ENCODE measurements at regions not wholly inside any gene's neighbourhood (a gene's known extent, or its start where the extent isn't known, plus 50 kb on each side); places are given as distances from the start of the nearest gene placed in this dataset.

DNA sequence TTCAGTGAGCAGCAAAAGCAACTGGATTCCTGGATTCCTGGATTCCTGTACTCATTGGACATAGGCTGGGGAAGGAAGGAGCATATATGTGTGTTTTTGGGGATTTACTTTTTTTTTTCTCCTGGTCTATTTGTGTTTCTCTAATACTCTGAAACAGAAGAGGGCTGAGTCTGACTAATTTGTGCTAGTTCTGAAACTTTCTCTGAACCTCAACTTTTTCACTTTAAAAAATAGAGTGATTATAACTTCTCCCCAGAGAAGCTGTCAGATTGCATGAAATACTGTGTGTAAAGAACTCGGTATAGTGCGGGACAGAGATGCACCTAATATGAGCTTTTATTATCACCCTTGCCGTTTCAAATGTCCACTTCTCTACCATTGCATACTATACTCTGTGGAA is 529.5 kb downstream of the TMTC2 start:
- no peak for DNase-seq (ENCODE audit: low read depth)
- in situ Hi-C loops (cut with HindIII; ENCODE audit: low pct_unique_long_range_greater_than_20kb, low sequenced_read_pairs): no loop called here

DNA sequence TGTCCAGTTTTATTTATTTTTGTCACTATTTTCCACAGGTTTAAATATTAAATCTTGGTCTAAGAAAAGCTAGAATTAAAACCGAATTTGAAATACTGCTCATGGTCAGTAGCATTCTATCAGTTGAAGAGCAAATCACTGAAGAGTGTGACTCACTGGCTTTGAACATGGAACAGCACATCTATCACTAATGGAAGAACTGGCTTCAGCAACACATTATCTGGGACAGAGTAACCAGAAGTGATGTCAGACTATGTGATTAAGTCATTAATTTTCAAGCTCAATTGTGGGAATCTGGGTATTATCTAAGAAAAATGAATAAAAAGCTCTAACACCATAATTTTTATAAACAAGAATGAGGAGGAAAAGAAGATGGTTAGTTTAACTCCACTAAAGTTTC is 527.5 kb downstream of the TMTC2 start:
- no peak for DNase-seq (ENCODE audit: low read depth)

DNA sequence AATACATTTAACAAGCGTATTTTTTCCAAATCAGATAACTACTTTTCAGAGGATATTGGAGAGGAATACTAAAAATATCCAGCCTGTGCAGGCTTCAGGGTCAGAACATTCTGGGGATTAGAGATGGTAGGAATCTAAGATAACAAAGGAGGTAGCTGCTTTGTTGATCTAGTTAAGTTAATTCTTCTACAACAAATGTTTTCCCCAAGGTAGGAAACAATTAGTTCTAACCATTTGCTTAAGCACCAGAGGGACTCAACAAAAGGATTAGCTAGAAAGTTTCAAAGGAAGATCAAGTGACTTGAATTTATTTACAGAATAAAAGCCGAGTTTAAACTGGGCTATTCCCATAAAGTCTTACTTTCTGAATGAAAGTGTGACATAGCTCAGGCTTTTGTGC is 524.2 kb downstream of the TMTC2 start:
- DNase-seq (ENCODE audit: low read depth): no peak
- in situ Hi-C loops (cut with HindIII; ENCODE audit: low pct_unique_long_range_greater_than_20kb, low sequenced_read_pairs): no loop called here

More for the DNA sequence above, 527.5 kb downstream of the TMTC2 start:
- in situ Hi-C loops (cut with HindIII; ENCODE audit: low pct_unique_long_range_greater_than_20kb, low sequenced_read_pairs): no loop called here

DNA sequence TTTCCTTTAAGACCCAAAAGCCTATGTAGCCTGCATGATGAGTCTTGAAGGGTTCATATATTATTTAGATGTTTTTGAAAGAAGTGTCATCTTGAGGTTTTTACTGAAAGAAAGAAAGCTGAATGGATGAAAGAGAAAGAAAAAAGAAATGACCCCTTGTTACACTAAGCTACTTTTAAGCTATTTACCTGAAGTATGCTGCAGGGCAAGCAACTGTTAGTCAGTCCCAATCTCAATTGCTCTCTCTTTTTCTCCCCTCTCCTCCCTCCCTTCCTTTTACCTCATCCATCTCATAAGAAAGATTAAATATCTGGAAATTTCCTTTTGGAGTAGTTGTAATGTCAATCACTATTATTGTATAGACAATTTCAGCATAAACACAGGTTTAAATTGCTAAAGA is 512.4 kb downstream of the TMTC2 start:
- in situ Hi-C loops (cut with HindIII; ENCODE audit: low pct_unique_long_range_greater_than_20kb, low sequenced_read_pairs): no loop called here
- no peak for DNase-seq (ENCODE audit: low read depth)

DNA sequence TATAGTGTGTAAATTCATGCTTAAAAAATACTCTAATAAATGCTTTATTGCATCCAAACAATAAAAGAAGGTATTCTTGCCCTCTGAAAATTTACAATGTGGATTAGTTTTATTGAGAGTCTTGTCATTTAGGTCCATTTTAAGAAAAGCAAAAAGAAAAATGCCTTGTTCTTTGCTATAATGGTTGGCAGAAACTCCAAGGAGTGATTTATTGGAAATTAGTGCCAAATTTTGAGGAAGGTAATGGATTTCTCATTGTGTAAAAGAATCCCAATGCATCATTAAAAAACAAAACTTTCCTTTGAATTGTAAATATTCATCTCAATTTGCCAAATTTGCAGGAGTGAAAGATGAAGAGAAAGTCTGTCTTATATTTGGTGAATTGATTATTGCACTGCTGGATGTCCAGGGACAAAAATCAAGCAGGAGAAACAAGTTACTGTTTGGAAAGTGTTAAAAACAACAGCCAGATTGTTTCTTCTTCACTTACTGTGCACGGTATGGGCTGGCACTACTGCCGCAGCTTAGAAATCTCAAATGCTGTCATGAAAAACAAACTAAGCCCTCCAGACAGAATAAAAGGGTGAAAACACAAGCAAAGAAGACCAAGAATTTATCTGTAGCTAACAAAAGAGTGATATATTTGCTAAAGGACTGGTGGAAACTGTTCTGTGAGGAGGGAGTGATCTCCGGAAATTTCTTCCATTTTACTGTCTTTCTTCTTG is 511.7 kb downstream of the TMTC2 start:
- no peak for DNase-seq (ENCODE audit: low read depth)
- in situ Hi-C loops (cut with HindIII; ENCODE audit: low pct_unique_long_range_greater_than_20kb, low sequenced_read_pairs): no loop called here

DNA sequence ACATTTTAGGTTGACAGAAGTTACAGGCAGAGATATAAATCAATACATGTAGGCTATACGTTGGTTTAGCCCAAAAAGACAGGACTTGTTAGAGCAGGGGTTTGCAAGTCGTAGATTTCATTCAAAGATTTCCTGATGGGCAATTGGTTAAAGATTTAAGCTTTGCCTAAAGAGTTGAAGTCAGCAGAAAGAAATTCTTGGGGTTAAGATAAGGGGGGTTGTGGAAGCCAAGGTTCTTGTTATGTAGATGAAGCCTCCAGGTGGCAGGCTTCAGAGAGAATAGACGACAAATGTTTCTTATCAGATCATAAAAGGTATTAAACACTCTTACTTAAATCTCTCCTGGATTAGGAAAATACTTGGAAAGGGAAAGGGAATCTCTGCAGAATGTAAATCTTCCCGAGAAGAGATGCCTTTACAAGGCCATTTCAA is 510.8 kb downstream of the TMTC2 start:
- in situ Hi-C loops (cut with HindIII; ENCODE audit: low pct_unique_long_range_greater_than_20kb, low sequenced_read_pairs): no loop called here

DNA sequence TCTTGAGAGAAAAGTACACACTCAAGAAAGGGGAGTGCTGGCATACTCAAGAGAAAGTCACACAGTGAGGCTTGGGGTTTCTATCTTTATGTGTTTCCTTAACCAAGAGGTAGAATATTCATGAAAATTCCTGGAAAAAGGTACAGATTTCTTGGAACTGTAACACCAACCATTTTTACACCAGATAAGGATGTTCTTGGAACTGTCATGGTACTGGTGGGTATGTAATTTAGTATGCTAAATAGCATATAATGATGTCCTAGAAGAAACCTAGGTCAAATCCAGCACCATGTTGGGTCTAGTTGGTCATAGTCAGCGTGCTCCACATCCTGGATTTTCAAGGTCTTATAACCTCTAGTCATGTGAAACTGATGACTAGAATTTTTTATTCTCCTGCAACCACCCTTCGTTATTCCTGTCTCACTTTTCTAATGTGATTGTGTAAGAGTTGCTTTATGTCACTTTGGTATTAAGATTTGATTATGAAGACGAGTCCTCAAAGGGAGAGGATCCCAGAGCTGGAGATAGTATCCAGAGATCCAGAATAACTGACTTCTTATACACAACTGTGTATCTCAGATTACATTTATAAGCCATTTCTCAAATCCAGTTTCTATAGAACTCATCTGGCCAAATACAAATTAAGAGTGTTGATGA is 510.1 kb downstream of the TMTC2 start:
- DNase-seq (ENCODE audit: low read depth): no peak
- in situ Hi-C loops (cut with HindIII; ENCODE audit: low pct_unique_long_range_greater_than_20kb, low sequenced_read_pairs): no loop called here

More for the DNA sequence above, 510.8 kb downstream of the TMTC2 start:
- DNase-seq (ENCODE audit: low read depth): no peak

DNA sequence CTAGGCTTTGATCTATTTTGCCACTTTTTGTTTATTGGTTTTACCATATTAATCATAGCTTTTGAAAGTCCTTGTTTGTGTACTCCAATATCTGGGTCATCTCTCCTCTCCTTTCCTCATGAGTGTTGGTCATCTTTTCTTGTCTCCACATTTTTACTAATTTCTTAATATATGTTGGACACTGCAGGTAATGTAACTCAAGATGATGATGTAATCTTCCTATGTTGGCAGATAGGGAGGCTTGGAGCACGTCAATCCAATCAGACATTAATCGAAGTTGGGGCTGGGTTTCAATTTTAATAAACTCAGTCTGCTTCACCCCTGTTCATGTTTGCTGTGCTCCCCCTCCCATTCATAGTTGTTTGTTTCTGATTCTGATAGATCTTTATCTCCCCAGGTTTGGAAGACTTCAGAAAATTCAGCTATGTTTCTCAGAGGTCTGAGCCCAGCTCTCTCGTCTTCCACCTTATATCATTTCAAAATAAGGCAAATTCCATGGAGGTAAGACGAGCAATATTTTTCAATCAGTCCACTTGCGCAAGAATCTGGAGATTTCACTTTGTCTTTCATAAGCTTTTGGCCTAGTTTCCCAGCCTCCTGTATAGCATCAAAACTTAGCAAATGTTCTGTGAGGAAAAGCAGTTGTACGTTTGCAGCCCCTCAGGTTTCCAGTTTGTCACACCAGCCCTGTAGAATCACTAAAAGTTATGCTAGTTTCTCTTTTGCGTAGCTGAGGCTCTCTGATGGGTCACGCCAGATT is 504.1 kb downstream of the TMTC2 start:
- DNase-seq (ENCODE audit: low read depth): no peak
- in situ Hi-C loops (cut with HindIII; ENCODE audit: low pct_unique_long_range_greater_than_20kb, low sequenced_read_pairs): no loop called here

DNA sequence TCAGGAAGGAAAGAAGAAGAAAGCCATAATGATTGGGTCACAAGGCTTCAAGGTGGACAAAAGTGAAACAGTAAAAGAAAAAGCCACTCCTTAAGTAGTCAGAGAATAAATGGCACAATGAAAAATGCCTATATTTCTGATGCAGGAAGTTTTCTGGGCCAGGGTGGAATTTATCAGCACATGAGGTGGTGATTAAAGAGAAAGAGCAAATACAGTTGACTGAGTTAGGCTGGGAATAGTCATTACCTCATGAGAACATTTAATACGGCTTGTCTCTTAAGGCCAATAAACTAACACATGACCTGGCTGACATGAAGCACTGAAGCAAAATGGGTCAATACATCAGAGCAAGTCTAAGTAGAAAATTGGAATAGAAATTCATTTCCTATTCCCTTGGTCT is 499.7 kb downstream of the TMTC2 start:
- no peak for DNase-seq (ENCODE audit: low read depth)
- in situ Hi-C loops (cut with HindIII; ENCODE audit: low pct_unique_long_range_greater_than_20kb, low sequenced_read_pairs): no loop called here

DNA sequence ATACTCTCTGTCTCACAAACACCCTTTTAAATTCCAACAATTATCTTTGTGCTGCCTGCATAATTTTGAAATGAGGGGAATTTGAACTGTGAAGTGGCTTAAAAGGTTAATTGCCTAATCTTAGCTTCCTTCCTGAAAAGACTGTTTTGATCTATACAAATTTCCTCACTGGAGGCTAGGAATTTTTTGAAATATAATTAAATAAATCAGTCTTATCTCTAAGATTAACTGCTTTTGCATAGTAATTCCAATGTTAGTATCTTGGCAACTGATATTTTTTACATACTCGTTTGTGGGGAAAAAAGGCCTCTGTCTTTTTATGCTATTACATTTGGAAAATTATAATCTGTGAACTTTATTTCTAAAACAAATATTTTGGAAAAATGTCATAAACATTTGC is 498.5 kb downstream of the TMTC2 start:
- DNase-seq (ENCODE audit: low read depth): no peak
- in situ Hi-C loops (cut with HindIII; ENCODE audit: low pct_unique_long_range_greater_than_20kb, low sequenced_read_pairs): no loop called here
